GM12878 (cell line): ENCODE measurements at regions not wholly inside any gene's neighbourhood (a gene's known extent, or its start where the extent isn't known, plus 50 kb on each side); places are given as distances from the start of the nearest gene placed in this dataset.

Source experiments
- ATAC-seq: fragments of 200-7000 bp; cut with Tn5 transposase; 3 replicates; pipeline ENCODE4 v1.9.1; 2020; ENCODE audit warnings: mild to moderate bottlenecking, moderate library complexity
- BruUV-seq: library from RNA; stranded (reverse); fragments of 400-500 nt; replicated peaks from 2 replicates; lab custom pipeline; 2021; lab: Mats Ljungman, UMichigan
- CTCF ChIA-PET: fragments of 300-600 bp; sonication (Branson Sonifier 250); formaldehyde crosslinking; extraction: SDS; loops from one replicate; lab custom pipeline; 2021; ENCODE audit warnings: inconsistent platforms; lab: Yijun Ruan, JAX
- POLR2A ChIA-PET: fragments of 350-600 bp; formaldehyde crosslinking; extraction: SDS; loops from one replicate; lab custom pipeline; 2021; ENCODE audit warnings: inconsistent platforms; lab: Charles Lee
- RAD21 ChIA-PET: fragments of 300-600 bp; sonication (Branson Sonifier 250); formaldehyde crosslinking; loops from one replicate; lab custom pipeline; 2023; ENCODE audit warnings: antibody characterized with exemption; ENCODE audit not compliant: unreplicated experiment; lab: Charles Lee
- SMC1A ChIA-PET: fragments of 300-600 bp; sonication (Branson Sonifier 250); formaldehyde crosslinking; loops from one replicate; lab custom pipeline; 2023; ENCODE audit not compliant: unreplicated experiment, uncharacterized antibody; lab: Charles Lee
- DNase-seq: peaks from one replicate; pipeline ENCODE4 v3.0.0-alpha.2; 2011; ENCODE audit warnings: low read depth, low spot score
- FAIRE-seq: peaks from 3 replicates; lab custom pipeline; 2011; peaks lifted over from hg19 to GRCh38; lab: Jason Lieb, UNC
- H2AFZ ChIP-seq: 2 replicates; pipeline ENCODE4 v1.6.0; 2011; ENCODE audit warnings: low read depth, low read length, control low read depth; ENCODE audit not compliant: control insufficient read depth
- H3K27ac ChIP-seq: 2 replicates; pipeline ENCODE4 v1.5.1; 2011; ENCODE audit warnings: control low read depth; ENCODE audit not compliant: control insufficient read depth, insufficient read depth
- H3K27me3 ChIP-seq, 2 experiments: replicated peaks in 1 of 2; 2 replicates each; pipeline versions ENCODE4 v1.6.0 to v1.6.1; 2011; ENCODE audit warnings: low read length in 1 of 2; ENCODE audit not compliant: control insufficient read depth in 2 of 2, insufficient read depth in 2 of 2
- H3K36me3 ChIP-seq, 2 experiments: 2 replicates each; pipeline ENCODE4 v1.5.1; 2011; ENCODE audit warnings: low read length in 1 of 2; ENCODE audit not compliant: control insufficient read depth in 2 of 2, insufficient read depth in 2 of 2
- H3K4me1 ChIP-seq: 2 replicates; pipeline ENCODE4 v1.6.1; 2011; ENCODE audit warnings: mild to moderate bottlenecking, low read length, moderate library complexity, mixed read lengths; ENCODE audit not compliant: control insufficient read depth, insufficient read depth
- H3K4me2 ChIP-seq: 2 replicates; pipeline ENCODE4 v1.6.0; 2011; ENCODE audit warnings: control low read depth; ENCODE audit not compliant: control insufficient read depth, insufficient read depth
- H3K4me3 ChIP-seq: fragments of 200-600 bp; sonication (generic); 2 replicates; pipeline ENCODE4 v1.5.1; 2016
- H3K79me2 ChIP-seq: 2 replicates; pipeline ENCODE4 v1.6.0; 2011; ENCODE audit warnings: low read length; ENCODE audit not compliant: control insufficient read depth, insufficient read depth
- H3K9ac ChIP-seq: 2 replicates; pipeline ENCODE4 v1.8.0; 2011; ENCODE audit warnings: low read length, control low read depth, mixed read lengths; ENCODE audit not compliant: control insufficient read depth, insufficient read depth
- H3K9me3 ChIP-seq: replicated peaks from 3 replicates; pipeline ENCODE4 v1.5.1; 2011; ENCODE audit warnings: mild to moderate bottlenecking, low read length; ENCODE audit not compliant: control insufficient read depth, insufficient read depth
- H4K20me1 ChIP-seq: 2 replicates; pipeline ENCODE4 v1.6.0; 2011; ENCODE audit not compliant: control insufficient read depth, insufficient read depth
- FOXK2 ChIP-seq: fragments of 450-650 bp; IDR thresholded peaks from 2 replicates; pipeline ENCODE4 v1.6.1; 2017; ENCODE audit warnings: mild to moderate bottlenecking, moderate library complexity
- IRF4 ChIP-seq: IDR thresholded peaks from 2 replicates; pipeline ENCODE4 v1.6.1; 2011; ENCODE audit warnings: low read depth, low read length
- LARP7 ChIP-seq: fragments of 450-650 bp; IDR thresholded peaks from 2 replicates; pipeline ENCODE4 v1.6.1; 2017; ENCODE audit warnings: mild to moderate bottlenecking
- MYC ChIP-seq: IDR thresholded peaks from 2 replicates; pipeline ENCODE4 v1.6.1; 2011; ENCODE audit warnings: mild to moderate bottlenecking, low read length, moderate library complexity, inconsistent platforms; ENCODE audit not compliant: insufficient read depth, insufficient replicate concordance, insufficient read length, severe bottlenecking
- PAX8 ChIP-seq: fragments of 450-650 bp; IDR thresholded peaks from 2 replicates; pipeline ENCODE4 v1.6.1; 2017; ENCODE audit warnings: mild to moderate bottlenecking, moderate library complexity
- POU2F2 ChIP-seq: IDR thresholded peaks from 3 replicates; pipeline ENCODE4 v1.6.1; 2011; ENCODE audit warnings: low read depth, mild to moderate bottlenecking, low read length, borderline replicate concordance
- SREBF2 ChIP-seq: IDR thresholded peaks from 2 replicates; pipeline ENCODE4 v1.6.1; 2012; ENCODE audit warnings: mild to moderate bottlenecking, low read length
- STAT3 ChIP-seq: IDR thresholded peaks from 2 replicates; pipeline ENCODE4 v1.6.1; 2011; ENCODE audit warnings: low read depth, low read length, improper control_type of control experiment
- TAF1 ChIP-seq: IDR thresholded peaks from 2 replicates; pipeline ENCODE4 v1.6.1; 2011; ENCODE audit warnings: mild to moderate bottlenecking, low read depth, low read length, borderline replicate concordance
- YBX1 ChIP-seq: fragments of 450-650 bp; IDR thresholded peaks from 2 replicates; pipeline ENCODE4 v1.6.1; 2016; ENCODE audit warnings: antibody characterized with exemption
- WGBS: methylation state at CpG from one replicate; pipeline ENCODE4 v1.1.6; 2016; ENCODE audit warnings: low lambda C conversion rate; ENCODE audit not compliant: insufficient replicate concordance, insufficient coverage; ENCODE audit errors: missing lambda C conversion rate; 5-methylcytosine and 5-hydroxymethylcytosine counted together
- in situ Hi-C: fragments of 300-500 bp; cut with MboI; formaldehyde crosslinking; loops from 9 replicates; pipeline ENCODE4 v1.14.3; 2018; ENCODE audit warnings: mixed read lengths
- intact Hi-C: fragments of 100-400 bp; cut with micrococcal nuclease; formaldehyde crosslinking; loops from one replicate; pipeline ENCODE4 v1.14.2; 2022; ENCODE audit not compliant: unreplicated experiment
- TF ChIP-seq, protein P1 (sequence below): IDR thresholded peaks from 2 replicates; pipeline ENCODE4 v1.6.1; 2011; ENCODE audit warnings: borderline replicate concordance, low read depth, mild to moderate bottlenecking, moderate library complexity, mixed read lengths, low read length; ENCODE audit not compliant: insufficient read depth; ENCODE audit errors: extremely low read length
- TF ChIP-seq, protein P2 (sequence below): IDR thresholded peaks from 2 replicates; pipeline ENCODE4 v1.6.1; 2012; ENCODE audit warnings: mild to moderate bottlenecking, low read depth, low read length
- TF ChIP-seq, protein P3 (sequence below): fragments of 450-650 bp; formaldehyde crosslinking; IDR thresholded peaks from 2 replicates; pipeline ENCODE4 v1.4.0; 2022; ENCODE audit warnings: mild to moderate bottlenecking, moderate library complexity

DNA sequence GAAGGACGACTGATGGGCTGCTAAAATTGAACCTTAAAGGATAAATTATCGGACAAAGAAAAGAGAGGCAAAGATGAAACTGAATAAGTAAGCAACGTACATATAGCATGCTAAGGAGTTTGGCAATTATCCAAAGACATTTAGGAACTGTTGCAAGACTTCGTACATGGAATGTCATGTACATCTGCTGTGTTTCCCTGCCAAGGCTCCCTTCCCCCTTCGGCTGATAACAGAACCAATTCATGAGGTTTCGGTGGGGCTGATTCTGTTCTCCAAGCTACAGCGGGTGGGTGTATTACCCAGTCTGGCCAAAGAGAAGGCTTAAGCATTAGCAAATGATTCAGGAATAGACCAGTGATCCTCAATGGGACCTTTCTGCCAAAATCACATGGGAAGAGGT lies 190.9 kb upstream of the FREM1 start (continued):
- TF ChIP-seq, protein P1, sequence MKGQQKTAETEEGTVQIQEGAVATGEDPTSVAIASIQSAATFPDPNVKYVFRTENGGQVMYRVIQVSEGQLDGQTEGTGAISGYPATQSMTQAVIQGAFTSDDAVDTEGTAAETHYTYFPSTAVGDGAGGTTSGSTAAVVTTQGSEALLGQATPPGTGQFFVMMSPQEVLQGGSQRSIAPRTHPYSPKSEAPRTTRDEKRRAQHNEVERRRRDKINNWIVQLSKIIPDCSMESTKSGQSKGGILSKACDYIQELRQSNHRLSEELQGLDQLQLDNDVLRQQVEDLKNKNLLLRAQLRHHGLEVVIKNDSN: no peak
- no peak for TF ChIP-seq MYC
- TF ChIP-seq, protein P2, sequence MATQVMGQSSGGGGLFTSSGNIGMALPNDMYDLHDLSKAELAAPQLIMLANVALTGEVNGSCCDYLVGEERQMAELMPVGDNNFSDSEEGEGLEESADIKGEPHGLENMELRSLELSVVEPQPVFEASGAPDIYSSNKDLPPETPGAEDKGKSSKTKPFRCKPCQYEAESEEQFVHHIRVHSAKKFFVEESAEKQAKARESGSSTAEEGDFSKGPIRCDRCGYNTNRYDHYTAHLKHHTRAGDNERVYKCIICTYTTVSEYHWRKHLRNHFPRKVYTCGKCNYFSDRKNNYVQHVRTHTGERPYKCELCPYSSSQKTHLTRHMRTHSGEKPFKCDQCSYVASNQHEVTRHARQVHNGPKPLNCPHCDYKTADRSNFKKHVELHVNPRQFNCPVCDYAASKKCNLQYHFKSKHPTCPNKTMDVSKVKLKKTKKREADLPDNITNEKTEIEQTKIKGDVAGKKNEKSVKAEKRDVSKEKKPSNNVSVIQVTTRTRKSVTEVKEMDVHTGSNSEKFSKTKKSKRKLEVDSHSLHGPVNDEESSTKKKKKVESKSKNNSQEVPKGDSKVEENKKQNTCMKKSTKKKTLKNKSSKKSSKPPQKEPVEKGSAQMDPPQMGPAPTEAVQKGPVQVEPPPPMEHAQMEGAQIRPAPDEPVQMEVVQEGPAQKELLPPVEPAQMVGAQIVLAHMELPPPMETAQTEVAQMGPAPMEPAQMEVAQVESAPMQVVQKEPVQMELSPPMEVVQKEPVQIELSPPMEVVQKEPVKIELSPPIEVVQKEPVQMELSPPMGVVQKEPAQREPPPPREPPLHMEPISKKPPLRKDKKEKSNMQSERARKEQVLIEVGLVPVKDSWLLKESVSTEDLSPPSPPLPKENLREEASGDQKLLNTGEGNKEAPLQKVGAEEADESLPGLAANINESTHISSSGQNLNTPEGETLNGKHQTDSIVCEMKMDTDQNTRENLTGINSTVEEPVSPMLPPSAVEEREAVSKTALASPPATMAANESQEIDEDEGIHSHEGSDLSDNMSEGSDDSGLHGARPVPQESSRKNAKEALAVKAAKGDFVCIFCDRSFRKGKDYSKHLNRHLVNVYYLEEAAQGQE: no peak
- TF ChIP-seq, all 136 proteins: peak for 0

DNA sequence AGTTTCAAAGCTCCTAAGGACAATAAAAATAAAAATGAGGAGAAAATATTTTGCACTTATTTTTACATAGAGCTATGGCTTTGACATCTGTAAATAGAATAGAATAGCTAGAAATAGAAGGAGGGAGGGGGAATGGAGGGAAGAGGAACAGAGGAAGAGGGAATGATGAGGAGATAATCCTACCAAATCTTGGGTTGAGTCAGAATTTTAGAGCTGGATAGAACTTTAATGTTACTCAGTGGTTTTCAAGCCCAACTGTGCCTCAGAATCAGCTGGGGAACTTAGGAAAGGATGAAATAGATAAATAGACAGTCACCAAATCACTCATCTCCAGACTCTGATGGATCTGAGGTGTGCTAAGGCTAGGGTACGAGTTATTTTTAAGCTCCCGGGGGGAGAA lies 190.3 kb upstream of the FREM1 start:
- H3K79me2 ChIP-seq: no peaks in the 10 kb centered on the region
- TF ChIP-seq POU2F2: no peak
- TF ChIP-seq STAT3: no peak
- TF ChIP-seq FOXK2: no peak
- TF ChIP-seq, protein P3, sequence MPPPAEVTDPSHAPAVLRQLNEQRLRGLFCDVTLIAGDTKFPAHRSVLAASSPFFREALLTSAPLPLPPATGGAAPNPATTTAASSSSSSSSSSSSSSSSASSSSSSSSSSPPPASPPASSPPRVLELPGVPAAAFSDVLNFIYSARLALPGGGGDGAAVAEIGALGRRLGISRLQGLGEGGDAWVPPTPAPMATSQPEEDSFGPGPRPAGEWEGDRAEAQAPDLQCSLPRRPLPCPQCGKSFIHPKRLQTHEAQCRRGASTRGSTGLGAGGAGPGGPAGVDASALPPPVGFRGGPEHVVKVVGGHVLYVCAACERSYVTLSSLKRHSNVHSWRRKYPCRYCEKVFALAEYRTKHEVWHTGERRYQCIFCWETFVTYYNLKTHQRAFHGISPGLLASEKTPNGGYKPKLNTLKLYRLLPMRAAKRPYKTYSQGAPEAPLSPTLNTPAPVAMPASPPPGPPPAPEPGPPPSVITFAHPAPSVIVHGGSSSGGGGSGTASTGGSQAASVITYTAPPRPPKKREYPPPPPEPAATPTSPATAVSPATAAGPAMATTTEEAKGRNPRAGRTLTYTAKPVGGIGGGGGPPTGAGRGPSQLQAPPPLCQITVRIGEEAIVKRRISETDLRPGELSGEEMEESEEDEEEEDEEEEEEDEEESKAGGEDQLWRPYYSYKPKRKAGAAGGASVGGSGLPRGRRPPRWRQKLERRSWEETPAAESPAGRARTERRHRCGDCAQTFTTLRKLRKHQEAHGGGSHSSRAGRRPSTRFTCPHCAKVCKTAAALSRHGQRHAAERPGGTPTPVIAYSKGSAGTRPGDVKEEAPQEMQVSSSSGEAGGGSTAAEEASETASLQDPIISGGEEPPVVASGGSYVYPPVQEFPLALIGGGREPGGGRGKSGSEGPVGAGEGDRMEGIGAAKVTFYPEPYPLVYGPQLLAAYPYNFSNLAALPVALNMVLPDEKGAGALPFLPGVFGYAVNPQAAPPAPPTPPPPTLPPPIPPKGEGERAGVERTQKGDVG (CRISPR knock-in tag): no peak
- no peak for TF ChIP-seq YBX1
- no peak for TF ChIP-seq SREBF2
- no peak for TF ChIP-seq LARP7
- no peak for TF ChIP-seq PAX8
- TF ChIP-seq IRF4: no peak
- TF ChIP-seq TAF1: no peak
- TF ChIP-seq, all 136 proteins: peak for 0
- FAIRE-seq (no peak), ATAC-seq (no peak), DNase-seq (no peak)
- Histone ChIP-seq H3K9me3 (no peaks in the 10 kb centered on the region), H2AFZ (no peak overlapping the region), H4K20me1 (no peaks in the 10 kb centered on the region), H3K4me3 (no peak overlapping the region), H3K9ac (no peak overlapping the region), H3K27me3 (no peaks in the 10 kb centered on the region), H3K27ac (no peak overlapping the region), H3K4me1 (no peaks in the 10 kb centered on the region), H3K36me3 (no peaks in the 10 kb centered on the region), H3K4me2 (no peak overlapping the region)
- 3% methylated on average over 2 of the region's 2 CpGs for WGBS
- in situ Hi-C loops: no loop called here
- intact Hi-C loops: loop anchor here (10.0 kb wide), 1 partner anchor 504 kb away; no protein-coding TSS in a partner anchor
- no TSS peak for BruUV-seq
- CTCF ChIA-PET: interaction anchor here (0.7 to 2.4 kb wide), 2 partner anchors 35 to 642 kb away, joined by 3 to 6 read pairs; no protein-coding TSS in a partner anchor
- SMC1A ChIA-PET: interaction anchor here (1.1 kb wide), 1 partner anchor 20 kb away, joined by 3 read pairs; no protein-coding TSS in a partner anchor
- RAD21 ChIA-PET: interaction anchor here (1.8 kb wide), 1 partner anchor 35 kb away, joined by 4 read pairs; no protein-coding TSS in a partner anchor
- POLR2A ChIA-PET: no interaction called here
